ENCODE measurements at regions not wholly inside any gene's neighbourhood (a gene's known extent, or its start where the extent isn't known, plus 50 kb on each side); places are given as distances from the start of the nearest gene placed in this dataset.
"Not testable (repeated sequence)": the region's sequence is repeated elsewhere in the genome, so short reads cannot be mapped to it uniquely, and the experiment has no call there.

DNA sequence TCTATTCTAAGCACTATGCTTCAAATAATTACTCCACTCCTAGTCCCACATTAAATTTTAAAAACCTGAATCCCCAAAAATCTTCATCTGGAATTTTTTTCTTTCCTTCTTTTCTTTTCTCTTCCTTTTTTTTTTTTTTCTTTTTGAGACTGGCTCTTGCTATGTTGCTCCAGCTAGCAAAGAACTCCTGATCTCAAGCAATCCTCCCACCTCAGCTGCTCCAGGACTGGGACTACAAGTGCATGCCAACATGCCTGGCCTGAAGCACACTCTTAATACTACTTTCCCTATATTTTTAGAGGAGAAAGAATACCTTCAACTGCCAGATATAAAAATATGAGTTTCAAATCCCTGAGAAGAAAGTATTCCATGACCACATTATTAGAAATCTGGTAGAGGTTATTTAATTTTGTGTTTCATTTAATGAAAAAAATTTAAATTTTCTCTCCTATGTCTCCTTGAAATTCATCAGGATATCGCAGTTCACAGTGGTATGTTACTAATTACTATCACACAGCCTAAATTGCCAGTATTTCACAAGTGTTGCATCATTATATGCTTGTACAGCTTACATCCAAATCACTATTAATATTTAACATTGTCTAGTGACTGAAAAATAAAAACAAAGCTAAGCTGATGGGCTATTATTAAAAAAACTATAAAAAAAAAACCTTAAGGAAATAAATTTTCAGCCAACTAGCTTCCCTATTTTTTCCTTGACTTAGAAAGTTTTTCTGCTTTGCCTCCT lies 227.8 kb downstream of the NAF1 start:
- no peak for DNase-seq

DNA sequence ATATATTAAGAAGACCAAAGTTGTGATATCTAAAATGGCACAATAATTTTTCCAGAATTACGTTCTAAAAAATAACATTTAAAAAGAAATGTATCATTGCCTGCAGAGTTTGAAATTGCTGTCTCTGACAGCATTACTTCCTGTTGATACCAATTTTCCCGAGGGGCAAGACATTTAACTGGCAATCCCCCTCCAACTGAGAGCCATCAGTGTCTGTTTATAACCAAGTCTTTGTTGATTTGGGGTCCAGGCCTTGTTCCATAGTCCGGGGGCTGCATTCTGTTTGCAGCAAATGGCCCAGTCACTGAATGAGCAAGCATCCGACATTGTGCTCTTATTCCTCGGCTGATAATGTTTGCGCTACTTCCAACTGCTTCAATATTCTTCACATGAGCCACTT lies 231.5 kb downstream of the NAF1 start:
- DNase-seq, result no peak

DNA sequence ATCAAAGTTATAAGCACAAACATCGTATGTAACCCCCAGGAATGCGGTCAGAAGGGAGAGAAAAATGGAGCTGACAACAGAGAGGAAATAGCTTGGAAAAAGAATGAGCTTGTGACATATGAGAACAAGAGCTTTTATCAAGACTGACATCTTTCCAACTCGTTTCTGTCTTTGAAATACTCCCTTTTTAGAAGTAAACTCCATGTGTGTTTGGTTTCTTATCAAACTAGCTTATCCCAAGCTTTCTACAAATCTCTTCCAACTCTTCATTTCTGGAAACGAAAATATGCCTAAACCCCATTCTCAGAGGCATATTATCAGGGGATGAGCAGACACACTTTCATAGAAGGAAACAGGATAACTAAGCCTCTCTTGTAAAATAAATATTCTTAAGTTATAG lies 235.4 kb downstream of the NAF1 start:
- DNase-seq, result no peak

DNA sequence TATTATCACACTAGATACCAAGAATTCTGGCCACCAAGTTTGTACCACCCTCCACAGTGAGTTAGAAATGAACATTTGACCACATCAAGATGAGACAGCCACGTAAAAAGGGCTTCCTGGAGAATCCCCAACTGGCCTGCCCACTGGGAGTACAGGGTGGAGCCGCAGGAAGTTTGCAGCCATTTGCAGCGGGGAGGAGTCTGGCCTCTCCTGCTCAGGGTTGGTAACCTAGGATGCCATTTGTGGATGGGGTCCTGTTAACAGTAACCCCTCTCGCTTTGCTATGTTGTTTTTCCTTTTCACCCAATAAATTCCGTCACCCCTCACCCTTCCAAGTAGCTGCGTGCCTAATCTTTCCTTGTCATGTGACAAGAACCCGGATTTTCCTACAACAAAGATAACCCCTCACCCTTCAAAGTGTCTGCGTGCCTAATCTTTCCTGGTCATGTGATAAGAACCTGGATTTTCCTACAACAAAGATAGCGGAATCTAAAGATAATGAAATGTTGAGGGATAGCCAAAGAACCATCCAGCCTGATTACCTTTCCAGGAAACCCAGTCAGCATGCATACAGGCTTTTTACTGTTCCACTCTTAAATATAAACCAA lies 245.4 kb downstream of the NAF1 start:
- DNase-seq, result no peak

- no peak for DNase-seq
These were observed 246.0 kb downstream of the NAF1 start for GRCh38 chr4:162920649-162921048.

DNA sequence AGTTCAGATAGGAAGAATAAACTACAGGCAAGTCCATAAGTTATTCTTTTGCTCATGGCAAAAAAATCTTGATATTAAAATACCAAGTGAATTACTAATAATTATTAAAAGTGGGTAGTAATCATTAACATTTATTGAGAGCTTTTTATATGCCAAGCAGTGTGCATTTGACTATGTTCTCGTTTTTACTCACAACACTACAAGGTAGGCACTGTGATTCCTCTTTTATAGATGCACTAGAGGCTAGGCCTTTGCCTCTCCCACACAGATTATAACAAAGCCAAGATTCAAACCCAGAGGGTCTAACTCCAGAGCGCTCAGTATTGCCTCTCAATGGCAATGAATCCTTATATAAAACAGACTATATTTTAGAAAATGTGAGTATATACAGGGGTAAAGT lies 254.2 kb downstream of the NAF1 start:
- DNase-seq, result no peak

DNA sequence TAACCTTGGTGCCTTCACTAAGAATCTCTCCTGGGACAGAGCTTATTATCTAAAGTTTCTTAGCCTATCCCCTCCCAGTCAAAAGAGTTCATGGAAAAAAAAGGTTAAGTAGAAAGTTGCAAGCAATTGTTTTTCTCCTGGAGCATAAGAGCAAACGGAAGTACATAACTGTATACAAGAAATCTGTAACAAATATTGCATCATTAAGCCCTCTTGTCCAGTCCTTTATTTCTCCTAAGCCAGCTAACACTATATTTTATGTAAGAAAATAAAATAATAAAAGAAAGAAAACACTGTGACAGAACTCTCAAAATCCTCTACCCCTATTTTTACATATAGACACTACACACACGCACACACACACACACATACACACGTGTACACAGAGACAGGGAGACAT lies 255.3 kb downstream of the NAF1 start:
- no peak for DNase-seq

- DNase-seq, result no peak
These were observed 256.7 kb downstream of the NAF1 start for GRCh38 chr4:162909952-162910351.

DNA sequence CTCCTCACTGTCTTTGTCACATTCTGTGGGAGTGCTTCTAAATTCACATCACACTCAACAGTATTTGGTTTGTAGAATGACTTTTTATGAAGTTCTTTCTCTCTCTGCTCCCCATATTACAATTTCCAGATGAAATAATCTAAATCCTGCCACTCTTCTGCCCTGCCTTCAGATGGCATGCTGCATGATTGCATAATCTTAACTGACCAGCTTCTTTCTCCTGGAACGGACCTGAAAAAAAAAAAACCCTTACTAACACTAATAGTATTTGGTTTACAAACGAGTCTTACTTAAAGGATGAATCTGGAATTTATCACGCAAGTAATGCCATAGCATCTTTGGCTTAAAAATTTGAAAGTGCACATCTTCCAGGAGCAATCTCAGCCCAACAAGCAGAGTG lies 272.3 kb downstream of the NAF1 start:
- no peak for DNase-seq

DNA sequence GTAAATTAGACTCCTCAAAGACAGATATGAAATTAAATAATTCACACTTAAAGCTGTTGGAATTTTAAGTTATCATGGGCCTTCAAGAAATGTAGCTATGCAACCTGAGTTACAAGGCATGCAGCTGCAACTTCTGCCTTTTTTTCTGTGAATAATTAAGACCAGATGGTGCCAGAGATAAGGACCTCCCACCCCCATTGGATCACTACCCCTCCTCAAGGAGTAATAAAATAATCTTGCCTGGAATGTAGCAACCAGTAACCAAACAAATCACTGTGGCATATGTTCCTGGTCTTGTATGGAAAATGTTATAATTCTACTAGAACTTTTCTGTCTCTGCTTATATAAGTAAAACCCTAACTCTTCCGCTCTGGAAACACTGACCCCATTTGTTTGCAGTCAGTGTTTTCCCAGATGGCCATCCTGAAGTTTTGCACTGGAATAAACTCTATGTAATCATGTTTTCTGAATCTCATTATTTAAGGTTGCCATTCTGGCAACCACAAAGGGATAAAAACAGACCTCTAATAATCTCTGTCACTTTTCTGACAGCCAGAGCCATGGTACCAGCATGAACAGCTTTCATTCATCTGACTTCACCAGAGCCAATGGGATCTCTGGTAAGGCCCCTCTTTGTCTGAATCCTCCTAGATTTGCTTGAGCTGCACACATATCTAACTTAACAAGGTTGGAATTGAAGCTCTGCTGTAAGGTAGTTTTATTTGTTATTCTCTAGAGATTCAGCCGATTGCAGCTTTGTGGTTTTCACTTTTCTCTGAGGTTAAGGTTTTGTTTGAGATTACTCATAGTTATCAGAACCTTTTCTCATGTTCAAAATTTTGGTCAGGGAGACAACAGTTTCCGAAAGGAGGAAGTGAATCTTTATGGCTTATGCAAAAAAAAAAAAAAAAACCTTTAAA lies 274.6 kb downstream of the NAF1 start:
- DNase-seq, result no peak

- DNase-seq, result no peak
These were observed 288.6 kb downstream of the NAF1 start for GRCh38 chr4:162878096-162878495.

- DNase-seq, result no peak
These were observed 291.9 kb downstream of the NAF1 start for GRCh38 chr4:162874748-162875147.

- DNase-seq, result no peak
These were observed 294.7 kb downstream of the NAF1 start for GRCh38 chr4:162871990-162872389.

DNA sequence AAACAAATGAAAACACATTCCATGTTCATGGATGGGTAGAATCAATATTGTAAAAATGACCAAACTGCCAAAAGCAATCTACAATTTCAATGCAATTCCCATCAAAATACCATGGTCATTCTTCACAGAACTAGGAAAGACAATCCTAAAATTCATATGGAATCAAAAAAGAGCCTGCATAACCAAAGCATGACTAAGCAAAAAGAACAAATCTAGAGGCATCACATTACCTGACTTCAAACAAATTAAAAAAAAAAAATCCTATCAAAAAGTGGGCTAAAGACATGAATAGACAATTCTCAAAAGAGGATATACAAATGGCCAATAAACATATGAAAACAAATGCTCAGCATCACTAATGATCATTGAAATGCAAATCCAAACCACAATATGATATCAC lies 297.5 kb downstream of the NAF1 start:
- DNase-seq, result no peak

DNA sequence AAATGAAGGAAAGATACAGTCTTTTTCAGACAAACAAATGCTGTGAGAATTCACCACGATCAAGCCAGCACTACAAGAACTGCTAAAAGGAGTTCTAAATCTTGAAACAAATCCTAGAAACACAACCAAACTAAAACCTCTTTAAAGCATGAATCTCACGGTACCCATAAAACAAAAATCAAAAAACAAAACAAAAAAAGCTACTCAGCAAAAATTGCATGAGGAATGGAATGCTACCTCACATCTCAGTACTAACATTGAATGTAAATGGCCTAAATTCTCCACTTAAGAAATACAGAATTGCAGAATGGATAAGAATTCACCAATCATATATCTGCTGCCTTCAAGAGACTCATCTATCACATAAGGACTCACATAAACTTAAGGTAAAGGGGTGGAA lies 300.1 kb downstream of the NAF1 start:
- no peak for DNase-seq

DNA sequence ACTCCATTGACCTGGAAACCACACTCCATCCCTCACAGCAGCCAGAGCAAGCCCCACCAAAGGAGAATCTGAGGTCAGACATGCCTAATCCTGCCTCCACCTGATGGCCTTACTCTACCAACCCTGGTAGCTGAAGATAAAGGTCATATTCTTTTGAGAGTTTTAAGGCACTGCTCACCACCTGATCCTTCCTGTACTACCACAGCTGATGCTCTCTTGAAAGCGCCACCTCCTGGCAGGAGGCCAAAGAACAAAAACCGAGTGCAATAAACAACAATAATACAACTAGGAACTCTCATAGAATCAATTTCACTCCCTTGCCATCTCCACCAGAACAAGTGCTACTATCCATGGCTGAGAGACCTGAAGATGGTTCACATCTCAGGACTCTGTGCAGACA lies 301.6 kb downstream of the NAF1 start:
- DNase-seq, result no peak

DNA sequence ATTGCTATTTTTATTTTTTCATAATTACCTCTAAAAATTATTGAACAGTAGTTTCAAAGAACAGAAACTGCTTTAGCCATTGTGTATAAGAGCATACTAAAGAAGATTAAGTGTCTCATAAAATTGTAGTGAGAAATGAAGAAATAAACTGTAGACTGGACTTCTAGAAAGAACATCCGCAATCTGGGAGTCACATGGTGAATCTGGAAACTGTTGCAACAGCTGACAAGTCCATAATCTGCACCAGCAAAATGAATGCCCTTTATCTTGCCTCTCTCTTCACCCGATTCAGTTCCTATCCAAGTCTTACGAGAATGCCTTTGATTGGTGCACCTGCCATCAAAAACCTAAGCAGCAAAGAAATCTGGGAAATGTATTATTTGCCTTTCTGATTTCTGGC lies 312.9 kb downstream of the NAF1 start:
- no peak for DNase-seq

DNA sequence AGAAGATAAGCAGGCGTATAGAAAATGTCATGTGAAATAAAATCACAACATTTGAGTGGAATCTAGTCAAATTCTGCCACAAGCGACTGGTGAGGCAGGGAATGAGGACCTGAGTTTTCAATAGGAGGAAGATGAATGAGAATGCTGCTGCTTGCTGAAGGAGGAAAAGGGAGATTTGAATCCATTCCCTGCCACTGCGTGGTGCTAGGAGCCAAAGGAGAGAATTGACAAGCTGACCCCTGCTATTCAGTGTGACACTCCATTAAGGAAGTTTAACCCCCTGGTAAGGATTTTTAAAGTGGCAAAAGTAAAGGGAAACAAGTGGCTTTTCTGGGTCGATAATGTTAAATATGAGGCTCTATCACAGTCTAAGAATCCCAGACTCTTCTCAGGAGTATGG lies 314.0 kb downstream of the NAF1 start:
- no peak for DNase-seq

GRCh38 chr4:162851241-162851758 lies 315.4 kb downstream of the NAF1 start:
- not testable (repeated sequence) for DNase-seq

DNA sequence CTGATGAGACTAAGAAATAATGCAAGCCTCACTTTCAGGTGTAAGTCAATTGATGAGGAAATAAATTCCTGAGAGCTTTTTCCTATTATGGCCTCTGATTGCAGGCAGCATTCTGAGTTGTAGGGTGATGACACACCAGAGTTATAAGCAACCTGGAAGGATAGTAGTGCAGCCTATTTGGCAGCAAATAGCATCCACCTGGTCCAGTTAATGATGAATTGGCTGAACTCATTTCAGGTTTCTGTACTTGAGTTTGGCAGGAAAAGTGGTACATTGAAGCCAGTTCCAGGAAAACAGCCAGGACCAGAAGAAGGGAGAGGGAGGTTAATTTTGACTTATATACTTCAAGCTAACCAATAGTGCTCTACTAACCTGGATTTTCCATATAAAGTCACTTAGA lies 316.8 kb downstream of the NAF1 start:
- no peak for DNase-seq

- DNase-seq, result no peak
These were observed 318.6 kb downstream of the NAF1 start for GRCh38 chr4:162847945-162848549.

DNA sequence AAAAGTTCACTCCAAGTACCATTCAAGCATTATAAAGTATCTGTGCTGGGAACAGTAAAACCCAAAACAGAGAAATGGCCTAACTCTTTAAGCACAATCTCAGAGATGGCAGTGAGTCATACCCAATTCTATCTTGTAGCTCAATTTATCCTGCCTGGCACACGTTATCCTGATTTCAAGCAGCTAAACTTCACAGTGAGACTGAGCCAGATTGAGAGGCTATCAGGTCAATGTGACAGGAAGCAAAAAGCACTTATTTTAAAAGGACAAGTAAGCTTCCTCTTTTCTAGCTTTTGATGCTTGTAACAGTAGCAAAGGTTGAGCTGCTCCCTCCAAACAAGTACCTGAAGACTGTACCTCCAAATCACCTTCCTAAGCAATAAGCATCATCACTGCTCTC lies 324.9 kb downstream of the NAF1 start:
- no peak for DNase-seq

DNA sequence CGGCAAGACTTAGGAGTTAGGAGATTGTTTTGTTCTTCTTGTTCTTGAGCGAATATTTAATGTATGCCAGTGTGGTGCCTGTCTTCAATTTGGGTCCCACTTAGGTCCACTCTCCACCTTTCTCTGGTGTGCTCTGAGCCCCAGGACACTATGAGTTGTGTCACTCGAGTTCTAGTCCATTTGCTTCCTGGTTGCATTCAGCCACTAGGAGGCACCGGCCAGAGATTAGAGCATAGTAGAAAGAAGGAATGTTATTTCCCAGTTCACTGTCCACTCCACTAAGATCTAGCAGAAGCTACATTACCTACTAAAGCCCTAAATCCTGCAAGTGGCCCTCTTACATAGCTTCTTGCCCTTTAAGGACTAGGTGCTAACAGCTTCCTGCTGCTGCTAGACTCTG lies 326.9 kb downstream of the NAF1 start:
- DNase-seq, result no peak

All from inflammatory macrophage treated with lipopolysaccharide for 4 hours (primary cell).